Renal cortical epithelial cell (primary cell): ENCODE measurements at regions not wholly inside any gene's neighbourhood (a gene's known extent, or its start where the extent isn't known, plus 50 kb on each side); places are given as distances from the start of the nearest gene placed in this dataset.
A peak's percentile ranks its signal among the peaks of the same experiment; 100 is the strongest.
"Not testable (repeated sequence)": the region's sequence is repeated elsewhere in the genome, so short reads cannot be mapped to it uniquely, and the experiment has no call there.

Experiments used
- DNase-seq: peaks from one replicate; pipeline ENCODE4 v3.0.0-alpha.2; 2011; ENCODE audit warnings: low read depth

- DNase-seq = no peak
Measured at GRCh38 chr10:114730291-114730690, 72.2 kb upstream of the ABLIM1 start.

- DNase-seq = no peak
Measured at GRCh38 chr10:114732931-114733330, 74.9 kb upstream of the ABLIM1 start.

- no peak for DNase-seq
Measured at GRCh38 chr10:114735946-114736345, 77.9 kb upstream of the ABLIM1 start.

- no peak for DNase-seq
Measured at GRCh38 chr10:114743521-114744231, 77.9 kb upstream of the FHIP2A start.

- DNase-seq = no peak
Measured at GRCh38 chr10:114746531-114746930, 75.0 kb upstream of the FHIP2A start.

- no peak for DNase-seq
Measured at GRCh38 chr10:114748241-114748640, 73.3 kb upstream of the FHIP2A start.

GRCh38 chr10:114749014-114749413 is 72.6 kb upstream of the FHIP2A start:
- DNase-seq = peak; percentile 38

GRCh38 chr10:114749510-114749909 is 72.1 kb upstream of the FHIP2A start:
- DNase-seq = no peak

- DNase-seq = no peak
Measured at GRCh38 chr10:114751856-114752255, 69.7 kb upstream of the FHIP2A start.

- not testable (repeated sequence) for DNase-seq
Measured at GRCh38 chr10:114752570-114752969, 69.0 kb upstream of the FHIP2A start.

GRCh38 chr10:114753126-114753525 is 68.5 kb upstream of the FHIP2A start:
- no peak for DNase-seq

GRCh38 chr10:114754445-114755320 is 66.9 kb upstream of the FHIP2A start:
- peak; percentile 69 for DNase-seq

- no peak for DNase-seq
Measured at GRCh38 chr10:114755537-114755936, 66.0 kb upstream of the FHIP2A start.

GRCh38 chr10:114758331-114758730 is 63.2 kb upstream of the FHIP2A start:
- DNase-seq = peak; percentile 85

- DNase-seq = no peak
Measured at GRCh38 chr10:114761205-114762193, 60.1 kb upstream of the FHIP2A start.

GRCh38 chr10:114762811-114763210 is 58.8 kb upstream of the FHIP2A start:
- no peak for DNase-seq

GRCh38 chr10:114764656-114765055 is 56.9 kb upstream of the FHIP2A start:
- DNase-seq = no peak

- DNase-seq = peak; percentile 48
Measured at GRCh38 chr10:114766470-114766869, 55.1 kb upstream of the FHIP2A start.

- DNase-seq = peak; percentile 68
Measured at GRCh38 chr10:114767101-114767985, 54.2 kb upstream of the FHIP2A start.

- DNase-seq = no peak
Measured at GRCh38 chr10:114767986-114768821, 53.4 kb upstream of the FHIP2A start.
